Bronchial epithelial cell (primary cell): ENCODE measurements at regions not wholly inside any gene's neighbourhood (a gene's known extent, or its start where the extent isn't known, plus 50 kb on each side); places are given as distances from the start of the nearest gene placed in this dataset.
"Not testable (repeated sequence)": the region's sequence is repeated elsewhere in the genome, so short reads cannot be mapped to it uniquely, and the experiment has no call there.

ENCODE experiments used
- DNase-seq: peaks from one replicate; pipeline ENCODE4 v3.0.0-alpha.2; 2010; ENCODE audit warnings: low read depth
- FAIRE-seq: peaks from 2 replicates; lab custom pipeline; 2011; peaks lifted over from hg19 to GRCh38; lab: Jason Lieb, UNC
- H3K27me3 ChIP-seq: 2 replicates; pipeline ENCODE4 v1.5.1; 2011; ENCODE audit warnings: low read length; ENCODE audit not compliant: control insufficient read depth, insufficient read depth
- H3K36me3 ChIP-seq: 2 replicates; pipeline ENCODE4 v1.5.1; 2011; ENCODE audit warnings: low read length; ENCODE audit not compliant: control insufficient read depth, insufficient read depth
- H3K4me3 ChIP-seq: 2 replicates; pipeline ENCODE4 v1.5.1; 2011; ENCODE audit warnings: mild to moderate bottlenecking, low read depth, low read length, control low read depth
- TF ChIP-seq, protein P1 (sequence below): IDR thresholded peaks from 2 replicates; pipeline ENCODE4 v1.5.1; 2011; ENCODE audit warnings: mild to moderate bottlenecking, moderate library complexity, low read length, control low read depth, inconsistent platforms; ENCODE audit not compliant: insufficient read depth, severe bottlenecking

DNA sequence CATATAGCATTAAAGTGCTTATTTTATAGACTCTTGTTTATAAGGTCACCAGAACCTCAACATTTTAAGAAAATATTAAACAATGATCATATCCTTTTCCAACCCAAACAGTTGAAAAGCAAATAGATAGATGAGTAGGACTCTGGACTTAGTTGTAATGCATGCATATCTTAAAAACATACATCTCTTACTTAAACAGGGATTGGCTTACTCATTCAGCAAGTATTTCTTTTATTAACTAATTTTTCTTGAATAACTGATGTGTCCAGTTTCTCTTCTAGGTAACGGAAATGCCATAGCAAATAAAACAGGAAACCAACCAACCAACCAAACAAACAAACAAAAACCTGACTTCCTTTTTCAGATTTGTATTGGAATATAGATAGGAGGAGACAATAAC is 70.9 kb upstream of the NBPF4 start:
- DNase-seq (peak; percentile 10), FAIRE-seq (no peak)
- no peaks in the 10 kb centered on the region for H3K36me3 ChIP-seq
- H3K27me3 ChIP-seq = no peaks in the 10 kb centered on the region
- TF ChIP-seq, protein P1, sequence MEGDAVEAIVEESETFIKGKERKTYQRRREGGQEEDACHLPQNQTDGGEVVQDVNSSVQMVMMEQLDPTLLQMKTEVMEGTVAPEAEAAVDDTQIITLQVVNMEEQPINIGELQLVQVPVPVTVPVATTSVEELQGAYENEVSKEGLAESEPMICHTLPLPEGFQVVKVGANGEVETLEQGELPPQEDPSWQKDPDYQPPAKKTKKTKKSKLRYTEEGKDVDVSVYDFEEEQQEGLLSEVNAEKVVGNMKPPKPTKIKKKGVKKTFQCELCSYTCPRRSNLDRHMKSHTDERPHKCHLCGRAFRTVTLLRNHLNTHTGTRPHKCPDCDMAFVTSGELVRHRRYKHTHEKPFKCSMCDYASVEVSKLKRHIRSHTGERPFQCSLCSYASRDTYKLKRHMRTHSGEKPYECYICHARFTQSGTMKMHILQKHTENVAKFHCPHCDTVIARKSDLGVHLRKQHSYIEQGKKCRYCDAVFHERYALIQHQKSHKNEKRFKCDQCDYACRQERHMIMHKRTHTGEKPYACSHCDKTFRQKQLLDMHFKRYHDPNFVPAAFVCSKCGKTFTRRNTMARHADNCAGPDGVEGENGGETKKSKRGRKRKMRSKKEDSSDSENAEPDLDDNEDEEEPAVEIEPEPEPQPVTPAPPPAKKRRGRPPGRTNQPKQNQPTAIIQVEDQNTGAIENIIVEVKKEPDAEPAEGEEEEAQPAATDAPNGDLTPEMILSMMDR = no peak
- H3K4me3 ChIP-seq = no peak overlapping the region

DNA sequence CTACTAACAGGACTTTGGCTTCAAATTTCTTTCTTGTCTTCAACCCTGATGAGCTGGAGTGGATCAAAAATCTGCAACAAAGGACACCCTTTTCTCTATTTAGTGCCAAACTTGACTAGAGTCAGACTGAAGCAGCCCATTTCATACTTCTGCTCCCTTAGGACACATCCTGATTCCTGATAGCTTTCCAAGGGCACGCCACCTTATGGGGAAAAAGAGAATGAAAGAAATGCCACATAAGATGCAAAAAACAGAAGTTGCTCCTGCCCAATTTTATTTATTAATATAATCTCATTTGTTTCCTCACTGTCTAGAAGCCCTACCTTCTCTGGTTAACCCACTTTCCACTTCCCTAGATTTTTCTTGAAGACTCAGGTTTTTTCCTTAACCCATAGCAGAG is 72.7 kb upstream of the NBPF4 start:
- FAIRE-seq (no peak), DNase-seq (peak; percentile 29)
- Histone ChIP-seq H3K4me3 (no peak overlapping the region), H3K27me3 (no peaks in the 10 kb centered on the region), H3K36me3 (no peaks in the 10 kb centered on the region)
- TF ChIP-seq, protein P1 = peak; percentile 36

DNA sequence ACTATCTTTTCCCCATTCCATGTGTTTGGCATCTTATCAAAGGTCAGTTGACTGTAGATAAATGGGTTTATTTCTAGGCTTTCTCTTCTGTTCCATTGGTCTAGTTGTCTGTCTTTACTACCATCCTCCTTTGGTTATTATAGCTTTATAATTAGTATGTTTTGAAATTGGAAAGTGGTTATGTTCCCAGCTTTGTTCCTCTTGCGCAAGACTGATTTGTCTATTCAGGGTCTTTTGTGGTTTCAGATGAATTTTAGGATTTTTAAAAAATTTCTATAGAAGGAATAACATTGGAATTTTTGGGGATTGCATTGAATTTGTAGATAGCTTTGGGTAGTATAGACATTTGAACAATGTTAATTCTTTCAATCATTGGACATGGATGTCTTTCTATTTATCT is 77.0 kb upstream of the NBPF4 start:
- TF ChIP-seq, protein P1 = no peak
- FAIRE-seq (no peak), DNase-seq (no peak)
- Histone ChIP-seq H3K4me3 (no peak overlapping the region), H3K27me3 (no peaks in the 10 kb centered on the region), H3K36me3 (no peaks in the 10 kb centered on the region)

DNA sequence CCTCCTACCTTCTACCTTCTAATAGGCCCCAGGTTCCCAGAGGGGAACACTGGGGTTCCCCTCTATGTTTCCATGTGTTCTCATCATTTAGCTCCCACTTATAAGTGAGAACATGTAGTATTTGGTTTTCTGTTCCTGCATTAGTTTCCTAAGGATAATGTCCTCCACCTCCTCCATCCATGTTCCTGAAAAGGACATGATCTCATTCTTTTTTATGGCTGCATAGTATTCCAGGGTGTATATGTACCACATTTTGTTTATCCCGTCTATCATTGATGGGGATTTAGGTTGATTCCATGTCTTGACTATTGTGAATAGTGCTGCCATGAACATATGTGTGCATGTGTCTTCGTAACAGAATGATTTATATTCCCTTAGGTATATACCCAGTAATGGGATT is 81.5 kb upstream of the NBPF4 start:
- FAIRE-seq, H3K36me3 ChIP-seq, H3K4me3 ChIP-seq, H3K27me3 ChIP-seq, DNase-seq: not testable (repeated sequence)

DNA sequence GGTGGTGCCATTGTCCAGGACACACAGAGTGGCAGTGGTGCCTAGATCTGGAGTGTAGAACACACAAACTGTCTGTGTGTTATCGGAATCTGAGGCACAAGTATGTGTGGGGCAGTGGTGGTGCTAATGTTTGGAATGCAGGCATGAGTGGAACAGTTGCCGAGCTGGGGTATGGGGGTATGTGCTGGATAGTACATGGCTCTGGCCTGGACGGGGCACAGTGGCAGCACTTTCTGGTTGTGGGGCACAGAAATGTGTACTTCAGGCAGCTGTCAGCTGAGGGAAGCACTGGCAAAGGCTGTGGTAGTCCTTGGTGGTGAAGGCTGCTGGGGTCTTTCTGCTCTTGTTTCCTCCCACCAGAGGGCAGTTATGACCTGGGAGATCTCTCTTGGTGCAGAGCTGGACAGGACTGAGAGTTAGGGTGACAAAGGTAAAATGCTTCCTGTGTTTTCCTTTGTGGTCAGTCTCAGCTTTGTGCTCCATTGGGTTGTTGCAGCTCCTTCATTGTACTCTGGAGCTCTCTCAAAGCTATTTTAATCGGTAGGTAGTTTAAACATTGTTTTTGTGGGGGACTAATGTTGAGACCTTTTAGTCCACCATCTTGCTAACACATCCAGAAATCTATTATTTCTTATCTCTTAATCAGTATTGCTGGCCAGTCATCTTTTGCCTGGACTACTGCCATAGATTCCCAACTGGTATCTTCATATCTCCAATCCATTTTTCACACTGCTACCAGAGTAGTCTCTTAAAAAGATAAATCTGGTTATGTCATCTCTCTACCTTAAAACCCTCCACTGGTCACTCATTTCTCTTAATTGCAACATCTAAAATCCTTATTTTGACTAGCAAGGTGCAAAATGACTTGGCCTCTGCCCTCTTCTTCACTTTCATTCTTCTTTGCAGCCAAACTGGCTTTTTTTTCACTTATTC is 83.9 kb upstream of the NBPF4 start:
- TF ChIP-seq, protein P1 = no peak
- Histone ChIP-seq H3K27me3 (no peaks in the 10 kb centered on the region), H3K36me3 (no peaks in the 10 kb centered on the region), H3K4me3 (no peak overlapping the region)
- DNase-seq (no peak), FAIRE-seq (no peak)

DNA sequence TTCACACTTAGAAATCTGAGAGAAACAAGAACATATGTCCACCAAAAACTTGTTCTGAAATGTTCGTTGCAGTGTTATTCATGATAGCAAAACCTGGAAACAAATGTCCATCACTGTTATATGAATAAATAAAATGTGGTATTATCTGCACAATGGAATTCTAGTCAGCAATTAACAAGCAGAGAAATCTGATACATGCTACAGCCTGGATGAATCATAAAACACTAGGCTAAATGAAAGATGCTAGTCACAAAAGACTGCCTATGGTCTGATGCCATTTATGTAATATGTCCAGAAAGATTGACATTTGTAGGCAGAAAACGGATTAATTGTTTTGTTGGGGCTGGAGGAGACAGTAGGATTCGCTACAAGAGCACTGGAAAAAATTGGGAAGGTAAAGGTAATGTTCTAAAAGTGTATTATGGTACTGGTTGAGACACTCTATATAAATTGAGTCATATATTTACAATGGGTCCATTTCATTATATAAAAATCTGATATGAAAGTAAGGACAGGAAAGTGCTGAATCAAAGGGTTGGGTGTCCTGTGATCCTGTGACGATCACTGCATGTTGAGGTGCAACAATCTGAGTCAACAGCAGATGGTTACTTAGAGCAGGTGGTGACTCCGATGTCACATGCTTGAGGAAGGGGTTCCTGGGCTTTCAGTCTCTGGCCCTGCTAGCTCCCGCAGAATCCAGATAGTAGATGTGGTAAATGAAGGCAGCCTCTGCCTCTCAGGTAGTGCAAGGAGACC is 102.1 kb upstream of the NBPF4 start:
- DNase-seq (peak; percentile 17), FAIRE-seq (peak; percentile 36)
- no peaks in the 10 kb centered on the region for H3K27me3 ChIP-seq

More for the DNA sequence above, 102.1 kb upstream of the NBPF4 start:
- no peak overlapping the region for H3K4me3 ChIP-seq
- TF ChIP-seq, protein P1 = no peak
- no peaks in the 10 kb centered on the region for H3K36me3 ChIP-seq
